Testis (tissue), 2 donors: ENCODE measurements at regions not wholly inside any gene's neighbourhood (a gene's known extent, or its start where the extent isn't known, plus 50 kb on each side); places are given as distances from the start of the nearest gene placed in this dataset.

ENCODE experiments used
- CTCF ChIP-seq, 3 experiments: fragments of 450-650 bp in 2 of 3; fragments of 200-600 bp in 1 of 3; sonication (generic) in 1 of 3; IDR thresholded peaks; one replicate each; pipeline ENCODE4 v1.5.1; 2016 to 2019; ENCODE audit warnings: antibody characterized with exemption in 3 of 3, mild to moderate bottlenecking in 2 of 3, moderate library complexity in 1 of 3
- POLR2A ChIP-seq: fragments of 450-650 bp; IDR thresholded peaks from one replicate; pipeline ENCODE4 v1.6.1; 2017; ENCODE audit warnings: antibody characterized with exemption, mild to moderate bottlenecking, moderate library complexity

GRCh38 chr5:163822548-163822947 lies 317.1 kb downstream of the MAT2B start:
- no peak for TF ChIP-seq POLR2A
- no peak for TF ChIP-seq CTCF (IDR thresholded peaks at IDR 0.05)
